SK-N-SH (cell line): ENCODE measurements at regions not wholly inside any gene's neighbourhood (a gene's known extent, or its start where the extent isn't known, plus 50 kb on each side); places are given as distances from the start of the nearest gene placed in this dataset.

Source experiments
- CTCF ChIA-PET: fragments of 300-600, 350-600 bp; formaldehyde crosslinking; extraction: SDS; loops from one replicate; lab custom pipeline; 2021; lab: Yijun Ruan, JAX
- POLR2A ChIA-PET: fragments of 350-600 bp; sonication (Branson Sonifier 250); formaldehyde crosslinking; extraction: SDS; loops from one replicate; lab custom pipeline; 2020; ENCODE audit warnings: antibody characterized with exemption, inconsistent platforms; lab: Yijun Ruan, JAX
- DNase-seq: peaks from one replicate; pipeline ENCODE4 v3.0.0; 2012
- H2AFZ ChIP-seq: fragments of 200-600 bp; sonication (generic); 2 replicates; pipeline ENCODE4 v1.8.1; 2016; ENCODE audit warnings: antibody characterized with exemption, mild to moderate bottlenecking, low read depth
- H3F3A ChIP-seq: fragments of 200-600 bp; sonication (generic); replicated peaks from 2 replicates; pipeline ENCODE3; 2016; ENCODE audit warnings: antibody characterized with exemption, mild to moderate bottlenecking; ENCODE audit not compliant: insufficient read depth
- H3K27ac ChIP-seq, 2 experiments: fragments of 200-500 bp in 1 of 2; fragments of 200-600 bp in 1 of 2; sonication (Bioruptor generic) in 1 of 2; sonication (generic), shearing (Covaris generic) in 1 of 2; 2 replicates each; pipeline versions ENCODE4 v1.5.1 to v1.6.1; 2014 to 2016; ENCODE audit warnings: low read depth in 2 of 2, inconsistent platforms in 1 of 2, low read length in 1 of 2, mild to moderate bottlenecking in 1 of 2, mixed read lengths in 1 of 2
- H3K27me3 ChIP-seq: fragments of 200-600 bp; sonication (generic), shearing (Covaris generic); 2 replicates; pipeline ENCODE4 v1.6.1; 2016; ENCODE audit warnings: mixed run types; ENCODE audit not compliant: insufficient read depth
- H3K36me3 ChIP-seq, 2 experiments: fragments of 200-500 bp in 1 of 2; fragments of 200-600 bp in 1 of 2; sonication (Bioruptor generic) in 1 of 2; sonication (generic) in 1 of 2; replicated peaks in 1 of 2; 2 replicates each; pipeline versions ENCODE3 to v1.5.1; 2014 to 2016; ENCODE audit warnings: low read length in 1 of 2, mild to moderate bottlenecking in 1 of 2; ENCODE audit not compliant: insufficient read depth in 2 of 2, control insufficient read depth in 1 of 2
- H3K4me1 ChIP-seq, 2 experiments: fragments of 200-500 bp in 1 of 2; fragments of 200-600 bp in 1 of 2; sonication (Bioruptor generic) in 1 of 2; sonication (generic), shearing (Covaris generic) in 1 of 2; 2 replicates each; pipeline versions ENCODE4 v1.5.1 to v1.6.1; 2014 to 2016; ENCODE audit warnings: low read depth in 1 of 2, low read length in 1 of 2, mixed run types in 1 of 2; ENCODE audit not compliant: insufficient read depth in 2 of 2, control insufficient read depth in 1 of 2
- H3K4me2 ChIP-seq: fragments of 200-600 bp; sonication (generic), shearing (Covaris generic); 2 replicates; pipeline ENCODE4 v1.6.1; 2017; ENCODE audit warnings: mixed run types
- H3K4me3 ChIP-seq, 2 experiments: fragments of 200-500 bp in 1 of 2; fragments of 200-600 bp in 1 of 2; sonication (Bioruptor generic) in 1 of 2; sonication (generic), shearing (Covaris generic) in 1 of 2; 2 replicates each; pipeline versions ENCODE4 v1.5.1 to v1.8.1; 2014 to 2016; ENCODE audit warnings: low read depth in 2 of 2, inconsistent platforms in 1 of 2, low read length in 1 of 2, mild to moderate bottlenecking in 1 of 2, mixed read lengths in 1 of 2, moderate library complexity in 1 of 2
- H3K79me2 ChIP-seq: fragments of 200-600 bp; sonication (generic); 2 replicates; pipeline ENCODE4 v1.8.1; 2017; ENCODE audit warnings: mild to moderate bottlenecking; ENCODE audit not compliant: insufficient read depth
- H3K9ac ChIP-seq: fragments of 200-600 bp; sonication (generic); 2 replicates; pipeline ENCODE4 v1.6.1; 2017; ENCODE audit warnings: mixed run types
- H3K9me2 ChIP-seq: fragments of 200-600 bp; sonication (generic); 2 replicates; pipeline ENCODE4 v1.6.1; 2017; ENCODE audit warnings: mixed run types
- H3K9me3 ChIP-seq: fragments of 200-600 bp; sonication (generic); 2 replicates; pipeline ENCODE4 v1.6.1; 2017; ENCODE audit warnings: mixed run types, mild to moderate bottlenecking, moderate library complexity
- H4K20me1 ChIP-seq: fragments of 200-600 bp; sonication (generic); 2 replicates; pipeline ENCODE4 v1.6.1; 2017; ENCODE audit warnings: mild to moderate bottlenecking, mixed run types; ENCODE audit not compliant: insufficient read depth
- CHD2 ChIP-seq: fragments of 150-350 bp; IDR thresholded peaks from 2 replicates; pipeline ENCODE4 v1.6.1; 2018; ENCODE audit warnings: low read length; ENCODE audit not compliant: partially characterized antibody
- CTCF ChIP-seq: fragments of 200-600 bp; sonication (generic); IDR thresholded peaks from 2 replicates; pipeline ENCODE4 v1.6.1; 2017; ENCODE audit warnings: antibody characterized with exemption, mild to moderate bottlenecking, moderate library complexity
- ELF1 ChIP-seq: IDR thresholded peaks from 2 replicates; pipeline ENCODE4 v1.4.0; 2012
- FOSL2 ChIP-seq: IDR thresholded peaks from 2 replicates; pipeline ENCODE4 v1.4.0; 2012; ENCODE audit warnings: low read depth, mild to moderate bottlenecking, moderate library complexity, borderline replicate concordance
- FOXJ3 ChIP-seq: sonication (generic); formaldehyde crosslinking; IDR thresholded peaks from 2 replicates; pipeline ENCODE4 v1.5.1; 2020; ENCODE audit warnings: mild to moderate bottlenecking, missing genetic modification reagents
- FOXM1 ChIP-seq: IDR thresholded peaks from 2 replicates; pipeline ENCODE4 v1.4.0; 2012; ENCODE audit warnings: low read depth, mild to moderate bottlenecking
- GATA2 ChIP-seq: sonication (generic); formaldehyde crosslinking; IDR thresholded peaks from 2 replicates; pipeline ENCODE4 v1.5.0; 2020; ENCODE audit warnings: mild to moderate bottlenecking, missing genetic modification reagents
- JUND ChIP-seq: IDR thresholded peaks from 2 replicates; pipeline ENCODE4 v1.4.0; 2012
- MEF2A ChIP-seq: IDR thresholded peaks from 2 replicates; pipeline ENCODE4 v1.4.0; 2012; ENCODE audit warnings: low read depth, borderline replicate concordance
- NRF1 ChIP-seq: IDR thresholded peaks from 2 replicates; pipeline ENCODE4 v1.6.1; 2012; ENCODE audit warnings: low read depth, mild to moderate bottlenecking, low read length
- POLR2AphosphoS5 ChIP-seq: IDR thresholded peaks from 2 replicates; pipeline ENCODE4 v1.6.1; 2012; ENCODE audit warnings: low read depth, low read length
- RAD21 ChIP-seq: IDR thresholded peaks from 2 replicates; pipeline ENCODE4 v1.6.1; 2012; ENCODE audit warnings: mild to moderate bottlenecking, low read length
- RCOR1 ChIP-seq: fragments of 150-350 bp; IDR thresholded peaks from 2 replicates; pipeline ENCODE4 v1.6.1; 2017; ENCODE audit warnings: antibody characterized with exemption, low read length
- SMC3 ChIP-seq: IDR thresholded peaks from 2 replicates; pipeline ENCODE4 v1.6.1; 2012; ENCODE audit warnings: low read depth, low read length, improper control_type of control experiment
- TCF12 ChIP-seq: IDR thresholded peaks from 2 replicates; pipeline ENCODE4 v1.4.0; 2012
- WGBS: methylation state at CpG from one replicate; pipeline ENCODE4 v1.1.6; 2017; ENCODE audit warnings: low lambda C conversion rate; 5-methylcytosine and 5-hydroxymethylcytosine counted together
- TF ChIP-seq, protein P1 (sequence below): IDR thresholded peaks from 2 replicates; pipeline ENCODE4; 2012
- TF ChIP-seq, protein P2 (sequence below): fragments of 150-350 bp; IDR thresholded peaks from 2 replicates; pipeline ENCODE4 v1.6.1; 2016; ENCODE audit warnings: mild to moderate bottlenecking, low read depth, low read length
- TF ChIP-seq, protein P3 (sequence below): fragments of 150-350 bp; IDR thresholded peaks from 2 replicates; pipeline ENCODE4 v1.6.1; 2017; ENCODE audit warnings: antibody characterized with exemption, low read length, low read depth, borderline replicate concordance
- TF ChIP-seq, protein P4 (sequence below): IDR thresholded peaks from 2 replicates; pipeline ENCODE4 v1.4.0; 2012; ENCODE audit warnings: low read depth, borderline replicate concordance

GRCh38 chr6:155684416-155685196 is 229.0 kb upstream of the NOX3 start:
- Histone ChIP-seq H3K9me2 (no peaks in the 10 kb centered on the region), H3K79me2 (no peaks in the 10 kb centered on the region), H3K9ac (no peak overlapping the region), H3K4me3 (no peak overlapping the region), H3K27ac (no peak overlapping the region), H3K9me3 (no peaks in the 10 kb centered on the region), H3K36me3 (no peaks in the 10 kb centered on the region), H3K4me1 (no peaks in the 10 kb centered on the region), H3F3A (no peaks in the 10 kb centered on the region), H3K27me3 (no peaks in the 10 kb centered on the region), H3K4me2 (no peak overlapping the region), H2AFZ (no peak overlapping the region), H4K20me1 (no peaks in the 10 kb centered on the region)
- no peak for TF ChIP-seq FOXM1
- no peak for TF ChIP-seq RAD21
- TF ChIP-seq GATA2 (CRISPR knock-in tag), result no peak
- no peak for TF ChIP-seq TCF12
- TF ChIP-seq JUND, result no peak
- TF ChIP-seq CTCF, result no peak
- TF ChIP-seq, protein P1, sequence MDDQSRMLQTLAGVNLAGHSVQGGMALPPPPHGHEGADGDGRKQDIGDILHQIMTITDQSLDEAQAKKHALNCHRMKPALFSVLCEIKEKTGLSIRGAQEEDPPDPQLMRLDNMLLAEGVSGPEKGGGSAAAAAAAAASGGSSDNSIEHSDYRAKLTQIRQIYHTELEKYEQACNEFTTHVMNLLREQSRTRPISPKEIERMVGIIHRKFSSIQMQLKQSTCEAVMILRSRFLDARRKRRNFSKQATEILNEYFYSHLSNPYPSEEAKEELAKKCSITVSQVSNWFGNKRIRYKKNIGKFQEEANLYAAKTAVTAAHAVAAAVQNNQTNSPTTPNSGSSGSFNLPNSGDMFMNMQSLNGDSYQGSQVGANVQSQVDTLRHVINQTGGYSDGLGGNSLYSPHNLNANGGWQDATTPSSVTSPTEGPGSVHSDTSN, result no peak
- no peak for TF ChIP-seq RCOR1
- TF ChIP-seq MEF2A, result no peak
- TF ChIP-seq CHD2, result no peak
- TF ChIP-seq, protein P2, sequence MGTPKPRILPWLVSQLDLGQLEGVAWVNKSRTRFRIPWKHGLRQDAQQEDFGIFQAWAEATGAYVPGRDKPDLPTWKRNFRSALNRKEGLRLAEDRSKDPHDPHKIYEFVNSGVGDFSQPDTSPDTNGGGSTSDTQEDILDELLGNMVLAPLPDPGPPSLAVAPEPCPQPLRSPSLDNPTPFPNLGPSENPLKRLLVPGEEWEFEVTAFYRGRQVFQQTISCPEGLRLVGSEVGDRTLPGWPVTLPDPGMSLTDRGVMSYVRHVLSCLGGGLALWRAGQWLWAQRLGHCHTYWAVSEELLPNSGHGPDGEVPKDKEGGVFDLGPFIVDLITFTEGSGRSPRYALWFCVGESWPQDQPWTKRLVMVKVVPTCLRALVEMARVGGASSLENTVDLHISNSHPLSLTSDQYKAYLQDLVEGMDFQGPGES, result no peak
- TF ChIP-seq, protein P3, sequence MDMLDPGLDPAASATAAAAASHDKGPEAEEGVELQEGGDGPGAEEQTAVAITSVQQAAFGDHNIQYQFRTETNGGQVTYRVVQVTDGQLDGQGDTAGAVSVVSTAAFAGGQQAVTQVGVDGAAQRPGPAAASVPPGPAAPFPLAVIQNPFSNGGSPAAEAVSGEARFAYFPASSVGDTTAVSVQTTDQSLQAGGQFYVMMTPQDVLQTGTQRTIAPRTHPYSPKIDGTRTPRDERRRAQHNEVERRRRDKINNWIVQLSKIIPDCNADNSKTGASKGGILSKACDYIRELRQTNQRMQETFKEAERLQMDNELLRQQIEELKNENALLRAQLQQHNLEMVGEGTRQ, result no peak
- TF ChIP-seq POLR2AphosphoS5, result no peak
- TF ChIP-seq FOXJ3 (CRISPR knock-in tag), result no peak
- no peak for TF ChIP-seq FOSL2
- no peak for TF ChIP-seq SMC3
- TF ChIP-seq, protein P4, sequence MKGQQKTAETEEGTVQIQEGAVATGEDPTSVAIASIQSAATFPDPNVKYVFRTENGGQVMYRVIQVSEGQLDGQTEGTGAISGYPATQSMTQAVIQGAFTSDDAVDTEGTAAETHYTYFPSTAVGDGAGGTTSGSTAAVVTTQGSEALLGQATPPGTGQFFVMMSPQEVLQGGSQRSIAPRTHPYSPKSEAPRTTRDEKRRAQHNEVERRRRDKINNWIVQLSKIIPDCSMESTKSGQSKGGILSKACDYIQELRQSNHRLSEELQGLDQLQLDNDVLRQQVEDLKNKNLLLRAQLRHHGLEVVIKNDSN, result no peak
- no peak for TF ChIP-seq NRF1
- TF ChIP-seq ELF1, result no peak
- DNase-seq, result no peak
- ChIA-PET CTCF (interaction anchor here (1.3 kb wide), 1 partner anchor 49 kb away, joined by 3 read pairs; no protein-coding TSS in a partner anchor), POLR2A (no interaction called here)
- 72% methylated on average over 5 of the region's 5 CpGs for WGBS
